GM12874 (cell line): ENCODE measurements at regions not wholly inside any gene's neighbourhood (a gene's known extent, or its start where the extent isn't known, plus 50 kb on each side); places are given as distances from the start of the nearest gene placed in this dataset.

ENCODE experiments used
- TF ChIP-seq, protein P1 (sequence below): IDR thresholded peaks from 2 replicates; pipeline ENCODE4 v1.5.1; 2011; ENCODE audit warnings: low read depth, mild to moderate bottlenecking, control low read depth, low read length, moderate library complexity; ENCODE audit not compliant: insufficient read depth

DNA sequence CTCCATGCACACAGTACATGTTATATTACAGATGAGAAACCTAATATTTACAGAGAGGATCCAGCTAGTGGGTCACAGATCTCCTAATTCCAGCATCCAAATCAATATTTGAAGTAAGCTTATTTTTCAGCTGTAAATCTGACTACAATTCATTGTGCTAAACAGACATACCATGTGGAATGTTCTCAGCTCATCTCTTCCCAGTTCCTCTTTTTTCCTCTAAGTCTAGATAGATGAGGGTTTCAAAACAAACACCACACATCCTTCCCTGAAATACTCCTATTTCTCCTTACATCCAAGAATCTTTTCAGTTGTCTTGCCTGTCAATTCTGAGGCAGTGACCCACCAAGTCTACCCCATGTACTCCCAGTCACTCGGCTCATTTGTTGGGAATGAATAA, 200.7 kb upstream of the PIK3C3 start:
- TF ChIP-seq, protein P1, sequence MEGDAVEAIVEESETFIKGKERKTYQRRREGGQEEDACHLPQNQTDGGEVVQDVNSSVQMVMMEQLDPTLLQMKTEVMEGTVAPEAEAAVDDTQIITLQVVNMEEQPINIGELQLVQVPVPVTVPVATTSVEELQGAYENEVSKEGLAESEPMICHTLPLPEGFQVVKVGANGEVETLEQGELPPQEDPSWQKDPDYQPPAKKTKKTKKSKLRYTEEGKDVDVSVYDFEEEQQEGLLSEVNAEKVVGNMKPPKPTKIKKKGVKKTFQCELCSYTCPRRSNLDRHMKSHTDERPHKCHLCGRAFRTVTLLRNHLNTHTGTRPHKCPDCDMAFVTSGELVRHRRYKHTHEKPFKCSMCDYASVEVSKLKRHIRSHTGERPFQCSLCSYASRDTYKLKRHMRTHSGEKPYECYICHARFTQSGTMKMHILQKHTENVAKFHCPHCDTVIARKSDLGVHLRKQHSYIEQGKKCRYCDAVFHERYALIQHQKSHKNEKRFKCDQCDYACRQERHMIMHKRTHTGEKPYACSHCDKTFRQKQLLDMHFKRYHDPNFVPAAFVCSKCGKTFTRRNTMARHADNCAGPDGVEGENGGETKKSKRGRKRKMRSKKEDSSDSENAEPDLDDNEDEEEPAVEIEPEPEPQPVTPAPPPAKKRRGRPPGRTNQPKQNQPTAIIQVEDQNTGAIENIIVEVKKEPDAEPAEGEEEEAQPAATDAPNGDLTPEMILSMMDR, result no peak

DNA sequence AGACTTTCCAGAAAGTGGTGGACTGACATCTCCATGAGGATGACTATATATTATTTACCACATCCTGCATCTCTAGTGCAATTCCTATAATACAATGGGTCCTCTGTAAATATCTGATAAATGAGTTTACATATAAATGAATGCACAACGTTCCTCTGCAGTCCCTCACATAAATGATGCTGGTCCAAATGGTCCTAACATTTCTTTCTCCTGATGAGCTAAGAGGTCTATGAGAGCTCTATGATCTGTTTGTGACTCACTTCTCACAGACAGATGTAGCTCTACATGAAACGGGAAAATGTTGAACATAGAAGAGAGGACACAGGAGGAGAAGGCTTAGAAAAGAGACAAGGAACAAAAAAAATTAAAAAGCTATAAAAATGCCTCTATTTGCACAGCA, 201.2 kb upstream of the PIK3C3 start:
- TF ChIP-seq, protein P1, result no peak

DNA sequence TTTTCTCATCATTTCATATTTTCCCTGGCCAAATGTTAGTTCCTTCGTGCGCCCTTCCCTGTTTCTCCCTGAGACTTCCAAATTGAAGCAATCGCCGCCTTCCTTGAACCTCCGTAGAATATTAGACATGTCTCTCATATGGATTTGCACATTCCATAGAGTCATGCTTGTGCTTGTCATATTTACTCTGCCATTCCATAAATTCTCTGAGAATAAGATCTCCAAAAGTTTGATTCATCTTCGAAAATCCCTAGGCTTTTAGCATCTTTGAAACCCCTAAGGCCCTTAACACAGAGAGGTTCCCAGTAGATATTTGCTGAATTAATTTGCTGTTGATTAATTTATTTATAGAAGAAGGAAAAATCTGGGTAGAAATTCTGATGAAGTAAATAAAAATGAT, 202.2 kb upstream of the PIK3C3 start:
- TF ChIP-seq, protein P1, result no peak

DNA sequence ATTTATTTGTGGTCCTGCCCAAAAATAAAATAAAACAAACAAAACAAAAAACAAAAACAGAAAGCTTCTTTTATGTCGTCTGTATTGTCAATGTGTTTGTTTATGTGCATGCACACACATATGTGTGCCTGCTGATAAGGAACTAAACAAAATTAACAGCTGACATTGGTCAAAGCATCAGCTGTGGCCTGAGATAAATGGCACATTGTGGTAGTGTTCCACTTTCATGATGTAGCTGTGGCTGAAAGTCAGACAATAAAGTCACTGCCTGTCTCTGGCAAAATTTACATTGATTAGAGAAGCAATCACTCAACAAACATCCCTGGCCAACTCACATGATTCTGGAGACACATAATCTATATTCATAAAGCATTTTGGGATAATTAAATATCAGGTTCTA, 203.4 kb upstream of the PIK3C3 start:
- TF ChIP-seq, protein P1, result no peak

DNA sequence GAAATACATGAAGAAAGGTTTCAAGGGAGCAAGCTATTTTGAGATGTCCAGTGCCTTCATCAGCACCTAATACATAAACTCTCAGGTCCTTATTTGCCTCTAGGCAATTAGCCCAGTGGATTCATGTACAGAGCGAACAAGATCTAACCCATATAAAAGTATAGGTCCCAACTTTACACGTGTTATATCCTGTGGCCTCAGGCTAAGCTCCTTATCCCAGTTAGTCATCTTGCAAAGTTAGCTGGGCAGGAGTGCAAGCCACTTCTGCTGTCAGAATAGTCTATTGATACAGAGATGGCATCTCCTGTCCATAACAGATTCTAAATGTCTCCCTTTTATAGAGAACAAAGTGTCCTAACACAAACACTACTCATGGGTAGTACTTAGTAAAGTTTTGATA, 203.9 kb upstream of the PIK3C3 start:
- TF ChIP-seq, protein P1, result no peak

DNA sequence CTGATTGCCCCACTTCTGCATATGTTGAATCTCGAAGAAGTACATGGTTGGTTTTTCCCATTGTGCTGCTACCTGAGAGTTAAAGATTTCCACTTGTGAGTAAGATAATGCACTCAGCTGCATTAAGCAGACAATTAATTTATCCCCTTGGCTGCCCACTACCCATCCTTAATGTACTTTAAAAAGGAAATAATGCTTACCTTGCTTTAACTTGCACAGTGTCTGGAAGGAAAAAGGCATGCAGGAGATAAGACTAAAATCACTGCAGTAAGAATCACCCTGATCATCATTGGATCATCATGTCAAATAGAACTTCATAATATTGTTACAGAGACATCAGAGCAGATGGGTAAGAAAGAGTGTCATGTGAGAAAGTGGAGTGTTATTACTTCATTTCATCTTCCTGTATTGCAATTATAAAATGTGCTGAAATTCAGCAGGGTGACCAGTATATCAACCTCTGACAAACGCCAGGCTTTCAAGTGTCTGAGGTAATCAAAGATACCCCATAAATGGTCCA, 207.3 kb upstream of the PIK3C3 start:
- TF ChIP-seq, protein P1, result no peak

DNA sequence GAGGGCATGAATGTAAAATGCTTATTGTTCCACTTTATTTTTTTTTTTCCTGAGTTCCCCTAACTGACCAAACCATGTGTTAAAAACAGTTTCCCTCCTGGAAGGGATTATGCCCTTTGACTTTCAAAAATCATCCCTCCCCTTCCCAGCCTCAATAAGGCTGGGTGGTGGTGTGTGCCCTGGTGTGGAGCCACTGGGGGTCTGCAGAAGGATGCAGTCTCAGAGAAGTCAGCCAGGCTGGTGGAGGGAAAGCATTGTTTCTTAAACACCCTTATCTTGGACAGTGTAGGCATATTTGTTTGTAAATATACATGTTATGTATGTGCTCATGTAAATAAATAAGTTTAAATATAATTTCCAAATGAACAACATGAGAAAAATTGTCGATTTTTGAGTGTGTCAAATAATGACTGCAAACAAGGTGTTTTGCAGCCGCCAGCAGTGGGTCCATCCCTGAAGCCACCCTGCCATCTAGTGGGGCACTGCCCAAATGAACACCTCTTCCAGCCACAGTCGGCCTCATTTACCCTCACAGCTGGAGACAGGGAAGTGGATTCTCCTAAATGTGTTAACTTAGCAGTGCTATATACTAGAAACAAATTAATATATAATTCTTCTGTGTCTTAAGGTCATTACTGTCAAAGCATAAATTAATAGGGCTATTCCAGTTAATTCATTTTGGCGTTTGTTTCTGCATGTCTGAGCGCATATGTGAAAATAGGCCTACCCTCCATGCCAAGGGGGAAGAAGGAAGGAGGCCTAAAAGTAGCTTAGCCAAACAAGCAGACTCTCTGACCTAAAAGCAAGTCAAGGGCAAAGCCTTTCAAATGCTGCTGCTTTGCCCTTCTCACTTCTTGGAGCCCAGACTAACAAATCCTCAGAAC, 209.6 kb upstream of the PIK3C3 start:
- TF ChIP-seq, protein P1, result peak; percentile 65
